Esophagus (tissue), 2 donors: ENCODE measurements at regions not wholly inside any gene's neighbourhood (a gene's known extent, or its start where the extent isn't known, plus 50 kb on each side); places are given as distances from the start of the nearest gene placed in this dataset.

Experiments used
- H3K27ac ChIP-seq, 2 donors: one replicate each; pipeline ENCODE4 v1.5.1; 2013; ENCODE audit warnings: low read depth in 2 of 2, mild to moderate bottlenecking in 2 of 2, inconsistent platforms in 1 of 2, low read length in 1 of 2, moderate library complexity in 1 of 2
- H3K27me3 ChIP-seq, 2 donors: one replicate each; pipeline ENCODE4 v1.6.1; 2013; ENCODE audit warnings: low read length in 2 of 2, control low read depth in 1 of 2, mild to moderate bottlenecking in 1 of 2; ENCODE audit not compliant: insufficient read depth in 2 of 2, control insufficient read depth in 1 of 2
- H3K36me3 ChIP-seq, 2 donors: one replicate each; pipeline ENCODE4 v1.6.1; 2013; ENCODE audit warnings: low read length in 1 of 2; ENCODE audit not compliant: control insufficient read depth in 2 of 2, insufficient read depth in 2 of 2
- H3K4me1 ChIP-seq, 2 donors: one replicate each; pipeline ENCODE4 v1.6.1; 2013; ENCODE audit warnings: low read length in 1 of 2; ENCODE audit not compliant: control insufficient read depth in 2 of 2, insufficient read depth in 2 of 2
- H3K4me3 ChIP-seq, 2 donors: one replicate each; pipeline ENCODE4 v1.5.1; 2013; ENCODE audit warnings: low read length in 2 of 2, mild to moderate bottlenecking in 2 of 2, low read depth in 1 of 2, moderate library complexity in 1 of 2
- H3K9me3 ChIP-seq, 2 donors: one replicate each; pipeline ENCODE4 v1.6.1; 2013; ENCODE audit warnings: mild to moderate bottlenecking in 2 of 2, low read depth in 1 of 2, low read length in 1 of 2, moderate library complexity in 1 of 2; ENCODE audit not compliant: control insufficient read depth in 2 of 2, insufficient read depth in 1 of 2
- WGBS, 2 donors: extraction: QIAGEN DNeasy Blood & Tissue Kit; methylation state at CpG; one replicate each; pipeline ENCODE4 v1.1.7; 2013; 5-methylcytosine and 5-hydroxymethylcytosine counted together
- donor health status: healthy with polysubstance abuse.
- donor health status: Bipolar disorder and iron deficiency.

DNA sequence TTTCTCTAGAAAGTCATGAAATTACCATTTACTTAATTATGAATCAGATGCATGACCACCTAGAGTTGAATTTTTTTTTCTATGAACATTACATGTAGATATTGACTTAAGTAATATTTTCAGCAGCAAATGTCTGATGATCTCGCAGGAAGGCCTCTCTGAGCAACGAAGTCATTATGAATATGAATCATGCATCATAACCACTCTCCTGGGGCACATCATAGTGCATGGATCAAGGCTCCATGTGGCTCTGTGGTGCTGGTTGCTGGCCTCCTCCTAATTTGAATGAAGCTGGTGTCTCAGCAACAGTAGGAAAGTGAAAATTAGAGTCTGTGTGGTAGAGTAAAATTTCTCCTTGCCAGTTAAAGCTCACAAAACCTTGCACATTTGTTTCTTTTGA, 121.4 kb upstream of the INHBA start:
- 59 to 65% methylated on average over 2 of the region's 2 CpGs for WGBS, 2 donors
- Histone ChIP-seq H3K4me3 (no peak overlapping the region), H3K27ac (no peak overlapping the region), H3K27me3 (no peaks in the 10 kb centered on the region), H3K4me1 (no peaks in the 10 kb centered on the region), H3K36me3 (no peaks in the 10 kb centered on the region), H3K9me3 (no peaks in the 10 kb centered on the region)

DNA sequence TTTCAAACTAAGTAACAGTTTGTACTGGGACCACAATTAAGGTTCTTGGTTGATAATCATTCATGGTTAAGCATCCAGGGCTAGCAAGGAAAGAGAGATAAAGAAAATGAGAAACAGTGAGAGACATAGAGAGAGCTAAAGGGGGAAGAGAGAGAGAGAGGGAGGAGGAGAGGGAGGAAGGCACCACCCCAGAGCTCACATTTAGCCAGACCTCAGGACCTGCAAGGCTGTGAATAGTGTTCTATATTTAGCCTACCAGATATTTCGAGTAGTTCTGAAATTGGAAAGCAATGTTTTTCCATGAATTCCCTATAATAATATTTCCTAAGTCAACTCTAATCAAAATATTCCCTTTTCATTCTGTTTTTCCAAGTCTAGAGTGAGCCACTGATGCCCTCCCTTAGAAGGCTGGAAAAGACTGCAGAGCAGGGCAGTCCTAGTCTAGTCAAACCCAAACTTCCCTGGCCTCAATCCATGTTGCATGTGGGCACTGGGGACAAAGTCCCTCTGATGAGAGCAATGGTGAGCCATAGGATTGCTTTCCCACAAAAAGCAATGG, 119.4 kb upstream of the INHBA start:
- Histone ChIP-seq H3K9me3 (no peaks in the 10 kb centered on the region), H3K27me3 (no peaks in the 10 kb centered on the region), H3K4me1 (no peaks in the 10 kb centered on the region), H3K4me3 (no peak overlapping the region), H3K27ac (no peak overlapping the region), H3K36me3 (no peaks in the 10 kb centered on the region)
- 33 to 45% methylated on average over 1 of the region's 1 CpG for whole genome bisulfite sequencing, 2 donors

DNA sequence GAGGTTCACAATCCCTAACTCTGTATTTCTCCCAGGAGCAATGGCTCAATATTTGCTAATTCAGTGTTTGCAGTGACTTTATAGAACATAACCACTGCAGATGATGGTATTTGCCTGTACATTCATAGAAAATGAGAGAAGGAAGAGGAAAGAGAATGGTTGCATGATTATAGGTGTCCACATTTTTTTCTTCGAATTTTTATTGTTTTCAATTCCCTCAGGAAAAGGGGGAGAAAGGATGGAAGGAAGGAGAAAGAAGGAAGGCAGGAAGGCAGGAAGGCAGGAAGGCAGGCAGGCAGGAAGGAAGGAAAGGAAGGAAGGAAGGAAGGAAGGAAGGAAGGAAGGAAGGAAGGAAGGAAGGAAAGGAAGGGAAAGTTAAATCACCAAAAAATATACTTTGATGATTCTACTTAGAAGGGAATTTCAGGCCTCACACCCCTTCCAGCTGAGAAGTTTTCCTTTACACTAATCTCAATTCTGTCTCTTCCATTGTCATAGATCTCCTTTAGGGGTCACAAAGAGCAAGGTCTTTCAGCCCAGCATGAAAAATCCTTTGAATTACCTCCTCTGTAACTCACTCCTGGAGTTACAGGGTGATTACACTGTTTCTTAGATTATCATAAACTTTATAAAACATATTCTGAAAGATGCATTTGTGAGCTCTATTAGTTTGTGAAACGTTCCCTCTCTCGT, 118.8 kb upstream of the INHBA start:
- Histone ChIP-seq H3K4me1 (no peaks in the 10 kb centered on the region), H3K9me3 (no peaks in the 10 kb centered on the region), H3K36me3 (no peaks in the 10 kb centered on the region), H3K27ac (no peak overlapping the region), H3K4me3 (no peak overlapping the region), H3K27me3 (no peaks in the 10 kb centered on the region)
- WGBS, 2 donors: 66 to 71% methylated on average over 3 of the region's 3 CpGs

DNA sequence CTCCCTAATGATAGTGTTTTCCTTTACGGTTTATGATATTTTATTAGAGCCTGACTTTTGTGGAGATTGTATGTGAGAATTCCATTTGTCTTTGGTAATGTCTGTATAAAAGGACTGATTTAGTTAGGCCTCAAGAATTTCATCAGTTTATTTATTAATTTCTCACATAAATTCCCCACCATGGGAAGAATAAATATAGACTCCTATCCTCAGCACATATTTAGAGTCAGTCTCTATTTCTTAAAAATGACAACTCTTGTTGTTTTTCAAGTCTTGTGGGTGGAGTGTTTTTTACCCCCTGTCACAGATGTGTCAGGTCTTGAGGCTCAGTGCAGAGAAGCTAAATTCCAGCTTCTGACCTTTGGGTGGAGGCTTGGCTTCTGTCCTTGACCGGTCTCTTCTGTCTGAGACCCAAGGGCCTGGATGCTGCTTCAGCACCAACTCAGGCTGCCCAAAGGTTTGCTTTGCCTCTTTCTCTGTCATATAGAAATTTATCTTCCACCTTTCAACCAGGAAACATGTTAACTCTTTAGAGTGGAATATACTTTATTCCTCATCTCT, 117.3 kb upstream of the INHBA start:
- 80 to 89% methylated on average over 2 of the region's 2 CpGs for WGBS, 2 donors
- Histone ChIP-seq H3K27me3 (no peaks in the 10 kb centered on the region), H3K36me3 (no peaks in the 10 kb centered on the region), H3K9me3 (no peaks in the 10 kb centered on the region), H3K4me1 (no peaks in the 10 kb centered on the region), H3K4me3 (no peak overlapping the region), H3K27ac (no peak overlapping the region)

DNA sequence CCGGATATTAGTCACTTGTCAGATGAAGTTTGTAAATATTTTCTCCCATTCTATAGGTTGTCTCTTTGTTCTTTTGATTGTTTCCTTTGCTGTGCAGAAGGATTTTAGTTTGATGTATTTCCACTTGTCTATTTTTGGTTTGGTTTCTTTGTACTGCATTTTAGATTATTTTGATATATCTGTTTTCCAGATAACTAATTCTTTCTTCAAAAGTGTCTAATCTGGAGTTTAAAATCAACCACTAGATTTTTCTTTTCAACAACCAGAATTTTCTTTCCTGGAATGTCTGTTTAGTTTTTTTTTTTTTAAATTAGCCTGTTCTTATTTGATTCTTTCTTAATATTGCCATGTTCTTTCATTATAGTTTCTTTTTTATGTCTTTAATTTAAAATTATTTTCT, 116.8 kb upstream of the INHBA start:
- no peak overlapping the region for H3K27ac ChIP-seq
- no peaks in the 10 kb centered on the region for H3K36me3 ChIP-seq
- WGBS, 2 donors: 89 to 90% methylated on average over 1 of the region's 1 CpG
- no peaks in the 10 kb centered on the region for H3K9me3 ChIP-seq
- H3K4me3 ChIP-seq: no peak overlapping the region
- H3K27me3 ChIP-seq: no peaks in the 10 kb centered on the region
- H3K4me1 ChIP-seq: no peaks in the 10 kb centered on the region

DNA sequence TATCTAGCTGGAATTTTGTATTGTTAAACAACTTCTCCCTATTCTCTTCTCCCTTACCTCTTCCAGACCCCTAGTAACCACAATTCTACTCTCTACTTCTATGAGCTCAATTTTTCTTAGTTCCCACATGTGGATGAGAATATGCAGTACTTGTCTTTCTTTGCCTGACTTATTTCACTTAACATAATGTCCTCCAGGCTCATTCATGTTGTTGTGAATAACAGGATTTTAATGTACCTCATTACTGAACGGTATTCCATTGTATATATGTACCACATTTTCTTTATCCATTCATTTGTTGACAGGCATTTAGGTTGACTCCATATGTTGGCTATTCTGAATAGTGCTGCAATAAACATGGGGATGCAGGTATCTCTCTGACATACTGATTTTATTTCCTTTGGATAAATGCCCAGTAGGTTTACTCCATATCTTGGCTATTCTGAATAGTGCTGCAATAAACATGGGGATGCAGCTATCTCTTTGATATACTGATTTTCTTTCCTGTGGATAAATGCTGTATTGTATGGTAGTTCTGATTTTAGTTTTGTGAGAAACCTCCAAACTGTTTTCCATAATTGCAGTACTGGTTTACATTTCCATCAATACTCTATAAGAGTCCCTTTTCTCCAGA, 116.0 kb upstream of the INHBA start:
- Histone ChIP-seq H3K27ac (no peak overlapping the region), H3K4me3 (no peak overlapping the region), H3K36me3 (no peaks in the 10 kb centered on the region), H3K4me1 (no peaks in the 10 kb centered on the region), H3K27me3 (no peaks in the 10 kb centered on the region), H3K9me3 (no peaks in the 10 kb centered on the region)
- WGBS, 2 donors: 66 to 68% methylated on average over 1 of the region's 1 CpG

DNA sequence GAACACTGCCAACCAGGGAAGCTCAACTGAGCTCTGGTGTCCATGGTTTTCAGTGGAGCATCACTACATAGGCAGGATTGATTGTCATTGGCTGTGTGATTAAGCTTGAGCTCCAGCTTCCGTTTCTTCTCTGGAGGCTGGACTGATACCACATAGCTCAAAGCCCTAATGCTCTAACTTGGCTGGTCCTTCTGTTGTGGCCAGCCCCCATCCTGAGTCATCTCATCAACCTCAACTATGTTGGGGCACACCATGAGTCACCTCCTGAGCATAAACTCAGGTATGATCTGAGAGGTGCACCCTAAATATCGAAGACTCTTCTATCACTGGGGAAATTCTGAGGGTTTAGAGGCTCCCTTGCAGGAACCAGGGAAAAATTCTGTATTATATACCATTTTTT, 114.5 kb upstream of the INHBA start:
- 57 to 72% methylated on average over 2 of the region's 2 CpGs for WGBS, 2 donors
- no peaks in the 10 kb centered on the region for H3K36me3 ChIP-seq
- no peak overlapping the region for H3K4me3 ChIP-seq
- H3K9me3 ChIP-seq: no peaks in the 10 kb centered on the region
- H3K27ac ChIP-seq: no peak overlapping the region
- H3K27me3 ChIP-seq: no peaks in the 10 kb centered on the region
- H3K4me1 ChIP-seq: no peaks in the 10 kb centered on the region

DNA sequence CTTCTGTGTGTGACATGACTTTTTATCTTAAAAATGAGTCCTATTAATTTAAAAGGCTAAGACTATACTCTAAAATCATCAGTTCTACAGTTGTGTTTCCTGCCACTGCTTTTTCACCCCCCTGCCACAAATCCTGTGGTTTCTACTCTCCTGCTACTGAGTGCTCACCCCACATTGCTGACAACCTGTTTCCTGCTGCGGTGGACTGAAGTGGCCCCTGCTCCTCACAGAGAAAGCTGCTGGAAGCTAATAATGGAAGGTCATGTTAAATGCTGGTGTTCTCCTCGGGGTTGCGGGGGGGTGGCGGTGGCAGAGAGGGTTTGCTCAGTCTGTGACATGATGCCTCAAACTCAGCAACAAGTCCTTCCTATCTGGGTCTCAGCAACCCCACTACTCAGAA, 113.2 kb upstream of the INHBA start:
- Histone ChIP-seq H3K9me3 (no peaks in the 10 kb centered on the region), H3K4me3 (no peak overlapping the region), H3K4me1 (no peaks in the 10 kb centered on the region), H3K27ac (no peak overlapping the region), H3K36me3 (no peaks in the 10 kb centered on the region), H3K27me3 (no peaks in the 10 kb centered on the region)
- 47 to 75% methylated on average over 4 of the region's 4 CpGs for WGBS, 2 donors

DNA sequence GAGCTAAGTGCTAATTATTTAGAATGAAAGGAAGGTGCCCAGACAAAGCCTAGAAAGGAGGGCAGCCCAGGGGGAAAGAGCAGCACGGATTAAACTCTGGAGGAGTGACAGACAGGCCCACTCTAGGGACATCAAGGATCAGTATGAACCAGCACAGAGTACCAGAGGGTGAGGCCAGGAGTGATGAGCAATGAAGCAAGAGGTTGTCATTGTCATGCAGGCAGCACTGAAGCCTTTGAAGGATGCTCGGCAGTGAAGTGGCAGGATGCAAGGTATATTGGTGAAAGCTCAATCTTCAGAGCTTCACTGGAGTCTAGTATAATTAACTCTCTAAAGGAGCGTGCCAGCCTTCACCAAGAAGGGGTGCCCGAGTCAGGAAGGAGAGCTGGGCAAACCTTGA, 112.0 kb upstream of the INHBA start:
- no peak overlapping the region for H3K27ac ChIP-seq
- H3K4me1 ChIP-seq: no peaks in the 10 kb centered on the region
- H3K36me3 ChIP-seq: no peaks in the 10 kb centered on the region
- no peak overlapping the region for H3K4me3 ChIP-seq
- no peaks in the 10 kb centered on the region for H3K27me3 ChIP-seq
- 65 to 73% methylated on average over 4 of the region's 4 CpGs for WGBS, 2 donors
- no peaks in the 10 kb centered on the region for H3K9me3 ChIP-seq

DNA sequence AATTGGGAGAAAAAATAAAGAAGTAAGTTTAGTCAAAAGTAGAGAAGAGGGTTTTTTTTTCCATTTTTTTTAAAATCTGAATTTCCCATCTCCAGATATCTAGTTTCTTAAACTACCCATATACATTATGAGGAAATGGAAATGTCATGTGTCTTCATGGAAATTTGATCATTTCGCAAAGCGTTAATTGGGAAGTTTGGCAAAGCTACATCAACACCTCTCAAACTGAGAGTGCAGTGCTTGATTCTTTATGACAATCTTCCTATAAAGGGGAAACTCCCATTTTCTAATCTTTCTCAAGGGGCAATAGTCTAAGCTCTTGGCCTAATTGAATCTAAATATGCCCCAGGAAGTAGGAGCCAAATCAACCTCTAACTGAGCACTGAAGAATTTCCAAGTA, 110.4 kb upstream of the INHBA start:
- no peaks in the 10 kb centered on the region for H3K9me3 ChIP-seq
- no peaks in the 10 kb centered on the region for H3K36me3 ChIP-seq
- H3K4me1 ChIP-seq: no peaks in the 10 kb centered on the region
- H3K27me3 ChIP-seq: no peaks in the 10 kb centered on the region
- H3K27ac ChIP-seq: no peak overlapping the region
- WGBS, 2 donors: 95 to 97% methylated on average over 2 of the region's 2 CpGs
- H3K4me3 ChIP-seq: no peak overlapping the region
